T-helper 17 cell (primary cell): ENCODE measurements at regions not wholly inside any gene's neighbourhood (a gene's known extent, or its start where the extent isn't known, plus 50 kb on each side); places are given as distances from the start of the nearest gene placed in this dataset.

ENCODE experiments used
- ATAC-seq: fragments of 150-1000 bp; cut with Tn5 transposase; 2 replicates; pipeline ENCODE4 v1.10.0; 2021; ENCODE audit warnings: mild to moderate bottlenecking, moderate library complexity
- DNase-seq, 3 donors: peaks; one replicate each; pipeline versions ENCODE4 v3.0.0 to v3.0.0-alpha.2; 2020 to 2021
- H3K9me3 ChIP-seq: one replicate; pipeline ENCODE4 v1.7.0; 2013; ENCODE audit warnings: low read length, mild to moderate bottlenecking; ENCODE audit not compliant: control insufficient read depth, poor library complexity, severe bottlenecking
- H3K27ac Mint-ChIP-seq: one replicate; pipeline ENCODE4 v1.8.0; 2022; ENCODE audit warnings: mild to moderate bottlenecking, moderate library complexity, mixed read lengths
- H3K27me3 Mint-ChIP-seq: one replicate; pipeline ENCODE4 v1.8.0; 2022; ENCODE audit warnings: mixed read lengths
- H3K36me3 Mint-ChIP-seq: one replicate; pipeline ENCODE4 v1.8.0; 2022; ENCODE audit warnings: low read depth, mixed read lengths
- H3K4me1 Mint-ChIP-seq: one replicate; pipeline ENCODE4 v1.8.0; 2022; ENCODE audit warnings: mild to moderate bottlenecking, mixed read lengths
- H3K4me3 Mint-ChIP-seq: one replicate; pipeline ENCODE4 v1.8.0; 2022; ENCODE audit warnings: mild to moderate bottlenecking, moderate library complexity, mixed read lengths

- H3K36me3 Mint-ChIP-seq: no peaks in the 10 kb centered on the region
- peaks cover 5% of the 10 kb centered on the region for H3K4me1 Mint-ChIP-seq
- H3K4me3 Mint-ChIP-seq: no peak overlapping the region
- H3K9me3 ChIP-seq: no peaks in the 10 kb centered on the region
- ATAC-seq (no peak), DNase-seq (no peak)
- H3K27me3 Mint-ChIP-seq: peaks cover 4% of the 10 kb centered on the region
- no peak overlapping the region for H3K27ac Mint-ChIP-seq
Measured at GRCh38 chr7:110609336-110609735, 481.6 kb upstream of the LRRN3 start.

- Mint-ChIP-seq H3K36me3 (no peaks in the 10 kb centered on the region), H3K4me3 (no peak overlapping the region), H3K27me3 (no peaks in the 10 kb centered on the region), H3K27ac (no peak overlapping the region), H3K4me1 (no peaks in the 10 kb centered on the region)
- no peak for ATAC-seq
- no peaks in the 10 kb centered on the region for H3K9me3 ChIP-seq
- no peak for DNase-seq
Measured at GRCh38 chr7:110612680-110613079, 478.2 kb upstream of the LRRN3 start.
